ENCODE measurements at regions not wholly inside any gene's neighbourhood (a gene's known extent, or its start where the extent isn't known, plus 50 kb on each side); places are given as distances from the start of the nearest gene placed in this dataset.

DNA sequence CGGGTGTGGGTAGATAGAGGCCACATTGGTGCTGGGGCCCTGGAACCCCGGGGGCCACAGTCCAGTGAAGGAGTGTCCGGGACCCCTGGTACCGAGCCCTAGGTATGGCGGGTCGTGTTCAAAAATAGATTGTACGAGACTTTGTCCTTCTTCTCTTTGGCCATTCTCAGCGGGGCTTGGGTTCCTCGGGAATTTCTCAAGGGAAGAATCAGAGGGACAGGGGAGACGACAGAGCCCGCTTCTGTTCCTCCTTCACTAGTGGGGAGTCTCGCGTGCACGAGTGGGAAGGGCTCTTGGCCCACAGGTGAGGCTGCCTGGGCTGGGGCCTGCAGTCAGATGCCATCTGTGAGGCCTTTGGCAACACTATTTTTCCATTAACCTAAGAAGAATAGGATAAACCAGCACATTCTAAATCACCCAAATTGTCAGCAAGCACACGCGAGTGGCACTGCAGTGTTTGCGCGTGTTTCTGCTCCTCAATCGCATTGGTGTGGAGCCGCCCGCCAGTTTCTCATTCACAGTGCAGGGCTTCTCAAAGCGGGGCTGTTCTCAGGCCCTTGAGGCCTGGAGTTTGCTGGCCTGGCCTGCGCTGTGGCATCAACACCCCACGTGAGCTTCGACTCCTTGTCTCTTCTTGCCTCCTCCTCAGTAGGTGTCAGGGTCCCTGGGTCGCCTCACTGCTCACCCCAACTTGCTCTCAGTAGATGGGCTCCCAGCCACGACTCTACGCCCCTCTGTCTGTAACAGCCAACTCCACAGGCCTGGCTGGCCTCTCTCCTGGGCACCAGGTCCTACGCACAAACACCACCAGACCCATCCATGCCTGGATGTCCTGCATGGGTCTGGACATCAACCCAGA lies 187.6 kb upstream of the SHH start:
- DNase-seq: no peak

DNA sequence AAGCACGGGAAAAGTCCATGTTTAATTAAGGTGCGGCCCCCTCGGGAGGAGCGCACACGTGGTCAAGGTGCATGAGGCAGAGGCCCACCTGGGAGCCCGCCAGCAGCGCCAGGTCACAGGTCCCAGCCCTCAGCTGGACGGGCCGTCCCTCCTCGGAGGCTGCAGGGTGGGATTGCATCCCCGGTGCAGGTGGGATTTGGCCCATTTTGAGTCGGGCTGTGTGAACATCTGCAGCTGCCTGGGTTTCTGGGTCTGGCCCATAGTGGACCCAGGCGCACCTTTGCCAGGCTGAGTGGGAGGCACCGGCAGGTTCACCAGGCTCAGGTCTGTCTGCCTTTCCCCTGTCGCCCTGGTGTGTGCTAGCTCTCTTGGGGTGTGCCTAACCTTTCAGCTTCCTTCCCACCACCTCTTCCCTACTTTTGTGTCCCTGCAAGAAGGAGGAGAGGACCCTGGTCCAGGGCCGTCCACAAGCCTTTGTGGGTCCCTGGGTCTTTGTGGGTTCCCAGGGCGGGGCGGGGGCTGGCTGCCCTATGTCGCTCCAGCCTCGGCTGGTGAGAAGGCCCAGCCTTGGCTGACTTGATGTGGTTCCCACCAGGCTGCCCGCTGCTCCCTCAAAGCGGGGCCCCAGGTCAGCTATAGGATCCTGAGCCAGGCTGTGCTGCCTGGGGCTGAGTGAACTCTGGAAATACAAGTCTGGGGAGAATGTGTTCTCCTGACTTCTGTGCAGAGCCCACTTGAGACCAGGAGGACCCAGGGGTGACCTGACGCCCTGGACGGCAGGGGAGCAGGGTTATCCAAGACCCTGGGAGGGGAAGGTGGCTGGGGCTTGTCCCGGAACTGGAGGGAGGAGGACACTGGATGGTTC lies 186.7 kb upstream of the SHH start:
- no peak for DNase-seq

DNA sequence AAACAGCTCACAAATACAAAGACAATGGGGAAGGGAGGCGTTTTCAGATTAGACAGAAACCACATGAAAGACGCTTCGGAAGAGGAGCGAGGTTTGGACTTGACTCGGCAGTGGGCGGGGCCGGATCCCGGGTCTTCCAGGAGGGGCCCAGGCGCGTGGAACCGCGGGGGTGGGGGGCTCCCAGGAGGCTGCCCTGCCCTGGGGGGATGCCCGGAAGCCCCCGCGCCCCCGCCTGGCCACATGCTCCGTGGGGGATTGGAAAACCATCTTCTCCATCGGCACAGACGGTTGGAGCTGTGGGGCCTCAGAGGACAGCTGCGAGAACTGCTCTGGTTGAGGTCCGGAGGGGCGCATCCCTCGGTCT lies 186.0 kb upstream of the SHH start:
- DNase-seq: no peak

DNA sequence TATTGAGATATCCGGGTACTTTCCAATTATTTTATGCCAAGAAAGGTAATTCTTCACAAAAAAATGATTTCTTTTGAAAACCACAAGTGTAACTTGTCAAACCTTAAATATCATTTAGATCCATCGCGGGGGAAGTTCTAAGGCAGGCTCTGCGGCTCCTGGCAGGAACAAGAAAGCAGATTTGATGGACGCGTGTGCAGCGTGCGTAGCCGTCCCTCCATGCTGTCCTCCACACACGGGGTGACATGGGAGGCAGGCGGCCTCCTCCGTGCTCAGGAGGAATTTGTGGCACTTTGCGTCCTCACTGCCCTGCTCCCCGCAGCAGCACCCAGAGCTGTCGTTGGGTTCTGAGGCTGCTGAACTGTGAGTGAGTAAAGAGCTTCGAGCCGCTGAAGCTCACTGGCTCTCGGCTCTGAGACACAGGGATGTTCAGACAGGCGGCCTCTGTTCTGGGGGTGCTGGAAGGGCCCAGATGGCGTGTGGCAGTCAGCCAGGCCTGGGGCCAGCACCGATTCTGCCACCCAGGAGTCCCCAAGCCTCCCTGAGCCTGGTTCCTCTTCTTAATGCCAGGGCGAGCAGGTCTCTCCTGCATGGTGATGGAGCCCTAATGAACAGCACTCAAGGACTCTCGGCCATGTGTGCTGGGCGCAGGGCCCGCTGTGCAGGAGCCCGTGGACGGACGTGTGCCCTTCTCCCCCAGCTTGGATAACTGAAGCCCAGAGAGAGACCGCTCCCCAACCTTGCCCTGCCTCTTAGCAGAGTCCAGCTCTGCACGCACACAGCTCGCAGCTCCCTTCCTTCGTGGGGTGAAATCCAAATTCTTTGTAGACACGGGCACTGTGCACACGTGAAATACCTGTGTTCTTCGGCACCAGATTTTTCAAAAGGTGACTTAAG lies 185.4 kb upstream of the SHH start:
- no peak for DNase-seq

DNA sequence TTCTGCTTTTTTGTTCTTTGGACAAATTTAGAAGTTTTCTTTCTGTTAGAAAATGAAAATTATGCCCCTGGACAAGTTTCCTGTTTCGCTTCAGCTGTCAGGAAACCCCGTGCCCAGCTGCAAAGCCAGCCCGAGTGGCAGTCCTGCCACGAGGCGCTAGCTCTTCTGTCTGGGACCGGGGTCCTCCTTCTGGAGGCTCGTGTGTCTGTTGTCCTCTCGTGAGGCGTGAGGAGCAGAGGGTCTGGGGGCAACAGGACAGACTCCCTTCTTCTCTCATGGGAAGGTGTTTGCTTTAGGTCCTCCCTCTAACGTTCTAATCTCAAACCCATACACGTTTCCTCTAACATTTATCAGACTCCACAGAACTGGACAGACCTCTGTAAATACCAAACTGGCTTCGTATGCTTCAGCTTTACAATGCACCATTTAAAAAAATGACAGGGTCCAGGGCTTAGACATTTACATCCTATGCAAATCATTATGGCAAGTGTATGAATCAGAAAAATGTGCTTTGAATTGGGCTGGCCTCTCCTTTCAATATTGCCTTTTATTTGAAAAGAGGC lies 184.5 kb upstream of the SHH start:
- DNase-seq: no peak

DNA sequence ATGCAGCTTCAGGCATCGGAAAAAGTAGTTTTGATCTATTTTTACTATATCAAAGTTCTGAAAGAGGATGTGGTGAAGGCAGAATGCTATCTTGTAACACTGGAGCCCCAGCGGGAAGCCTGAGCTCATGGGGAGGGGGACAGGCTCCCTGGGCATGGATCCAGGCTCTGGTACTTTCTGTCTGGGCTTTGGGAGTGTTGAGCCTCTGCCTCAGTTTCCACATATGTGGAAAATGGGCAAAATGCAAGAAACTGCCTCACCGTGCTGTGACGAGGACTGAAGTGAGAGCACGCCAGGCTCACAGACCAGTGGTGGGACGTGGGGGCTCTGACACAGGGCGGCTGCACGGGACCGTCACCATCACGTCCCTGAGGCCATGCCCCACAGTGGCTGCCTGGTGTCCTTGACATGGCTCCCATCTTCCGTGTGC lies 182.9 kb upstream of the SHH start:
- DNase-seq: no peak

DNA sequence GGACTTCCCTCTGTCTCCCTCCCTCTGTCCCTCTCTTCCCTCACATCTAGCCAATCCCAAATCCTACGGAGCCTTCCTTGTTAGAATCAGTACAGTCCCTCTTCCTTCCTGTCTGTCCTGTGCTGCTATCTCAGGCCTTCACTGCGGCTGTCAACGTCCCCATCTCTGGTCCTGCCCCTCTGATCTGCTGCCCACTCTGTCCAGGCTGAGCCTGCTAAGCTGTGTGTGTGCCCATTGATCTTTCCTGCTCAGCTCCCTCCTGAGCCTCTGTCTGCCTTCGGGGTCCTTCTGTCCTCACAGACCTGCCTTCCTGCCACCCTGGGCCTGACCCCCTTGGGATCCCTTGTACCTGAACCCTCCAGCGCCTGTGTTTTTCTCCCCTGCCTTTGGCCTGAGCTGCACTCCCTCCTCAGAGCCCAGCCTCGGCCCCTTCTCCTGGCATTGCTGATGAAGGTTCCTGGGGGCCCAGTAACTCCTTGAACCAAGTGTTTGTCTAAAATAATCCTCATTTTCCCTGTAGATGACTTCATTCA lies 182.1 kb upstream of the SHH start:
- no peak for DNase-seq

DNA sequence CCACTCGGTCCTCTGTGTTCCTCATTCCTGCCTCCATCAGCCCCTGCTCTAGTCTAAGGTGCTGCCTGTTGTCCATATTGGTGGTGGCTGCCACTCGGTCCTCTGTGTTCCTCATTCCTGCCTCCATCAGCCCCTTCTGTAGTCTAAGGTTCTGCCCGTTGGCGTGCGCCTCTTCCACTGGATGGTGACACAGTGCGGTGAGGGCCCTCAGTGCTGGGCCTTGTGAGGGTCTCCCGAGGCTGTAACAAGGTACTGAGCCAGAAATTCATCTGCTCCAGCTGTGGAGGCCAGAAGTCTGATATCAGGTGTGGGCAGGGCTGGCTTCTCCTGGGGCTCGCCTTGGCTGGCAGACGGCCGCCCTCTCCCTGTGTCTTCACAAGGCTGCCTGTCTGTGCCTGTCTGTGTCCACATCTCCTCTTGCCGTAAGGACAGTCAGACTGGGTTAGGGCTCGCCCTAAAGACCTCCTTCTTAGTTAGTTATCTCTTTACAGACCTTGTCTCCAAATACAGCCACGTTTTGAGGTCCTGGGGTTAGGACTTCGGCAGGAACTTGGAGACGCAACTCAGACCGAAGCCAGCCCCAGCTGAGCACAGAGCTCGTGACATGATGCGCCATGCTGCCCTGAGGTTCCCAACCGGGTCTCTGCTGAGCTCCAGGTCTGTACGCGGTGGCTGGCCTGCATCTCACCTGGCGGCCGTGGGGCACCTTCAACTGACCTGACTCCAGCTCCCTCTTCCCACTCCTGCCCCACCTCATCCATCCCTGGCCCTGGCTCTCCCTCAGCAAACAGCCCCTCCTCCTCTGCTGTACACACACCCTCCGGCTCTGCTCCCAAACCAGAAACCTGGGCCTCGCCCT lies 181.4 kb upstream of the SHH start:
- DNase-seq: no peak

DNA sequence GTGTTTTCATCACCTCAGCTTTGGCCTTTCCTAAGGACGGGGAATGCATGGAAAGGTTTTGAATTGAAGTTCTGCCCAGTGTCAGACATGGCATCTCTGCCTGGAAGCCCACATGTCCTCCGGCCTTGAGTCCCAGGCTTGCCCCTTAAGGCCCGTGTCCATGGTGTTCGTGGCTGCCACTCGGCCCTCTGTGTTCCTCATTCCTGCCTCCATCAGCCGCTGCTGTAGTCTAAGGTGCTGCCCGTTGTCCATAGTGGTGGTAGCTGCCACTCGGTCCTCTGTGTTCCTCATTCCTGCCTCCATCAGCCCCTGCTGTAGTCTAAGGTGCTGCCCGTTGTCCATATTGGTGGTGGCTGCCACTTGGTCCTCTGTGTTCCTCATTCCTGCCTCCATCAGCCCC lies 180.7 kb upstream of the SHH start:
- no peak for DNase-seq

DNA sequence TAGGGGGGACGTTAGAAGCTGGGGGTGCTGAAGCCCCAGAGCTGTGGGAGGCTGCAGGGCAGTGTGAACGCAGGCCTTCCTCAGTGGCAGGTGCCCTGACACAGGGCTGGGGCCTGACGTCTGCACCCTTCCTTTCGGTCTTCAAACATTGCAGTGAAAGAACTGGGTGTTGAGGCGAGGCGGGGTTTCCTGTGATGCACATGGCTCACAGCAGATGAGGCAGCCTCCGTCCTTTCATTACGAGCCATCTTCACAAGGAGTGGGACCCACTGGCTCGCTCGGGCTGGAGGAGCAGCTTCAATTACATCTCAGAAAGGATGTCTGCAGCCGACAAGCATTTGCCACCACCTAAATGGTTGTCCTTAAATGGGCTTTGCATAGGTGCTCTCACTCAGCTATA lies 180.3 kb upstream of the SHH start:
- no peak for DNase-seq

DNA sequence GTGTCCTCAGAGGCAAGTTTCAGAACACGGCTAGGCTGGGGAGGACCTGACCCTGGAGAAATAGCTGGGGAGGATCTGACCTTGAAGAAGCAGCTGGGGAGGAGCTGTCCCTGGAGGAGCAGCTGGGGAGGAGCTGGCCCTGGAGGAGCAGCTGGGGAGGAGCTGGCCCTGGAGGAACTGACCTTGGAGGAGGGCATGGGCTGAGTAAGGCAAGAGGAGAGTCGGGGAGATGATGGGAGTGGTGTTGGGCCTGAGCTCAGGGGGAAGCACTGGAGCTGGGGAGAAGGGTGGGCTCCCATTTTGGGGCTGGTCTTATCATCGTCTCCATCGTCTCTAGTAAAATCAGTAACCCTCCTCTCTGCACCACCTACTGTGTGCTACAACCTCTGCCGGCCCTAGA lies 179.8 kb upstream of the SHH start:
- no peak for DNase-seq

DNA sequence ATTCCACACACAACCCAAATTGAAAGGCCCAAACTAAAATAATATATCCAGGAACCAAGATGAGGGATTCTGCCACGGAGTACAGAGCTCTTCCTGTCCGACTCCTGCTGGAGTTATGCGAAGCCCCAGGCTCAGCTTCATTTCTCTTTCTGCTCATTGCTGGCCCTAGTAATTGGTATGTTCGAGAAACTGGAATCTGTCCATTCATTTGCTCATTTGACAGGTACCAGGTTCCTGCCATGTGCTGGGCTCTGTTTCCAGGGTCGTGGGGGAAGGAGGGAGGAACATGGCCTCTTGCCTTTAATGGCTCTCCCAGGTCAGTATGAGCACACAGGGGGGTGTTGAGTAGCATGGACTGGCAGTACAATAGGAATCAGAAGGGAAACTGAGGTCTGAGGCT lies 179.2 kb upstream of the SHH start:
- DNase-seq: no peak

DNA sequence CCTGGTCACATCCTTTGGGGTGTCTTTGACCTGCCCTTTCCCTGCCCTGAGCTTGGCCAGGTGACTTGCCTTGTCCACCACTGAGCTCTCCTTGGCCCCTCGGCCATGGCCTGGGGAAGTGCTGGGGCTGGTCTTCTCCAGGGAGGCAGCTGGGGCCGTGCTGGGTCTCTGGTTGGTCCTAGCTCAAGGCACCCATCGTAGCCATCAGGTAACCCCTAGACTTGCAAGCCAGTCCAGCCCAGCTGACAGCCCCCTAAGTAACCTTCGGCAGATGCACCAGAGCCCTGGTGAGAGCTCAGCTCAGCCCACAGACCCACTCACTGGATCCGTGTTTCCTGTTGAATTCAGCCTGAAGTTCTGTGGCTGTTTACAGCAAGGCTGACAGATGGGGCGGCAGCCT lies 176.2 kb upstream of the SHH start:
- no peak for DNase-seq

DNA sequence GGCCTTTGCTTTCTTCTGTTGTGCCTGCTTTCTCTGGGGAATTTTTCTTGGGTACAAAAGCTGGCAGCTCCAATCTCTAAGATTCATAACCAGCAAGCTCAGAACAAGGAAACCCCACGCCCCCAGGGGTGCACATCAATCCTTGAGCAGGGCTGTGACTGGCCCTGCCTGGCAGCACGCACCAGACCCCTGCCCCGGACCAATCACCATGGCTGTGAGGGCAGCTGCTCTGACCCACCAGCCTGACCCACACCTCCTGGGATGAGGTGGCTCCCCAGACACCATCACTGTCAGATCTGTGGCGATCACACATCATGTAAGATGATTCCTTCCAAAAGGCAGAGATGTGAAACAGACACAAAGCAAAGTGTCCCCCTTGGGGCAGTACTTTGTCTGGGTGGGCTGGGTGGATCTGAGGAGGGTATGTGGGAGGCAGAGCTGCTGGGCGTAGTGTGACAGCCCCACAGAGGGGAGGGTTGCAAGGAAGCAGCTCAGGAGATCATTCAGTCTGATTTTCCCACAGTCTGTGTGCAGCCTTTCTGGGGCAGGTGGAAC lies 175.5 kb upstream of the SHH start:
- DNase-seq: no peak

DNA sequence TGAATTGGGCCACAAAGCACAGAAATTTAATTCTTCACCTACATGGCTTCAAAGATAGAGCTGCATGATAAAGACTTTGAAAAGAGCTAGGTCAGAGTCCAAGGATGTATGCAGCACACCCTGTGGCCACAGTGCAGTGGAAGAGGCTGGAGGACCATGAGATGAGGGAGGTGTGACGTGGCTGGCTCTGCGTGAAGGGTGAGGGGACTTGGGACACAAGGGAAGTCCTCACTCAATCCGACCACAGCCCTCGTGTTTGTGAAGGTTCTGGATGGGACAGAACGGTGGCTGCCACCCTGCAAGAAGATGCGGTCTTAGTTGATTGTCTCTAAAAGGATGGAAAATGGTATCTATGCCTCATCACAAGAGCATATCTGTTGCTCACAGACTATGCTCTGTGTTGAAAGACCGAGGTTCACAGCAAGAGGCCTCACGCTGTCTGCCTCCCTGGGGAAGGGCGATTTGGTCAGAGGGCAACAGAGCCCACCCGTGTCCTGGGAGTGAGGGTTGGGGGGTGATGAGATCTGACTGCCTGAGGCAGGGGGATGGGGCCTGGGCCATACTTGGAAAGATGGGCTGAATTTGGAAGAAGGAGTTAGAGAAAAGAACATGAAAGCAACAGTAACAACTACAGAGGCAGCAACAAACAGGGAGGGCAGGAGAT lies 174.4 kb upstream of the SHH start:
- no peak for DNase-seq

DNA sequence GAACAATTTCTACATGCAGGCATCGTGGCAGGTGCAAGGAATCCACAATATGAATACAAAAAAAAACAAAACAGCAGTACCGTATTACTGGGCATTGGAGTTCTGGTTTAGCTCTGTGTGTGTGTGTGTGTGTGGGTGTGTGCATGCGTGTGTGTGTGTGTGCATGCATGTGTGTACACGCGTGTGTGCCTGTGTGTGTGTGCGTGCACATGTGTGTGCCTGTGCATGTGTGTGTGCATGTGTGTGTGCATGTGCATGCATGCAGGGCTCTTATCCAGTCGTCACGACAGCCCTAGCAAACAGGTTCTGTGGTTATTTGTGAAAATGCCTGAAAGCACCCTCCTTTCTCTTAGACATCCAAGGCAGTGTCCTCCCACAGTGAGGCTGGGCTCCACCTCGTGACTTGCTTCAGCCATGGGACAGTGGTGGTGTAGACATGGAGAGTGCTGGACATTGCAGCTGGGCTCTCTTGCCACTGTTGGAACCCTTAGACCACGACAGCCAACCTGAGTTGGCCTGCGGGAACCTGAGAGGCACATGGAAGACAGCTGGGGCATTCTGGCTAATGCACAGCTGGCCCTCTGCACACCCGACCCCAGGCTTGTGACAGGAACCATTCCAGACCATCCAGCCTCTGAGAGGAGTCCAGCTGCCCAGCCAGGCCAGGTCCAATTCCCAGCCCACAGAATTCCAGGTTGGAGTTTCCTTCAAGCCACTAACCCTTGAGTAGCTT lies 173.4 kb upstream of the SHH start:
- DNase-seq: no peak

DNA sequence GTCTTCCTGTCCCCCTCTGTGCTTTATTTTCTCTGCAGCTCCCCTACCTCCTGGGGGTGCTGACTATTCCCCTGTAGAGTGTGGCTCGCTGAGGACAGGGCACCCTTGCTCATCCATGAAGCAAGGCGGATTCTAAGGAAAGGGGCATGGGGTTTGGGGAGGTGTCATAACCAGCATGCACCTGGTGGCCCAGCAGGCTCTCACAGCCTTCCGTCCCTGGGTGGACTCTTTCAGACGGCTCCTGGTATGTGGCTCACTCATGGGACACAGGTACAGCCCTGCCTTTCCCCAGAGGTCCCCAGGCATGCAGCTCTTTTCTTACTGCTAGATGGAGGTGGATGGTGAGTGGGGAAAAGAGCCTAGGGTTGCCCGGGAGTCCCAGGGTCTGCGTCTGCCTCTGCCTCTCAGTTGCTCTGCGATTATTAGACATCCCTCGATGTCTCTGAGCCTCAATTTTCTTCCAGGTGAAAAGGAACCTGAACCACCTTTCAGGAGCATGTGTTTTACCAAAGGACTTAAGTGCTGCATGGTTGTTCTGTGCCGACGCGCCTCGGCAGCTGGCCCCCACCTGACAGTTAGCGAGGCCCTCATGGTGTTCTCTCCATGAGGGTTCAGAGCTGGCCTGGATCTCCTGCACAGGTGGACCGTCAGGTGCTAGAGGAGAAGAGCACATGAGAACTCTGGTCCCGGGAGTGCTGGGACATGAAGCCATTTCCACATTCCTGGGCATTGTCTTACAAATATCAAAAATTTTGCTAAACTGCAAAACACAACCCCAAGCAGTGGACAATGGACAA lies 172.5 kb upstream of the SHH start:
- DNase-seq: no peak

DNA sequence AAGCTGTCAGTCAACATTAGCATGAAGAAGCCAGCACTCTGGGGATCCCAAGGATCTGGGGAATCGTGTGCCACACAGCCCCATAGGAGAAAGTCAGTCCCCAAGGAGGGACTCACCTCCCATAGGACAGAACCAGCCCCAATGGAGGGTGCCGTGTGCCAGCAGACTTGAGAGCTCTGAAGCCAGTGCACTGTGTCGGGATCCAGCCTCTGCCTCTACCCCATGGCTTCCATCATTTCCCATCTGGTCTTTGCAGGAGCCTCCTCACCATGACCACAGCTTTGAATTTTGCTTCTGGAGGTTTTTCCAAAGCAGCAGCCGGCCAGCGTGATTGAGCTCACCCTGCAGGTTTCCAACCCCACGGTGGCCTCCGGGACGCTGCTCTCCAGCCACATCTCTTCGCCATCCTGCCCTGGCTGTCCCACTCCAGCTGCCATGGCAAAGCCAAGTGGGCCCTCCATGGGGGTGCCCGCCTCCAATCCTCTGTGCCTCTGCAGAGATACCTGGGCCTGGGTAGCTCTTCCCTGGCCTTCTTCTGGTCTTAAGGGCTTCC lies 171.8 kb upstream of the SHH start:
- no peak for DNase-seq

Measured in activated naive CD4-positive, alpha-beta T cell (primary cell).